H1 (cell line): ENCODE measurements at regions not wholly inside any gene's neighbourhood (a gene's known extent, or its start where the extent isn't known, plus 50 kb on each side); places are given as distances from the start of the nearest gene placed in this dataset.

Experiments
- ASH2L ChIP-seq: fragments of 200-600, 300-600 bp; sonication (generic); IDR thresholded peaks from one replicate; pipeline ENCODE4 v1.7.1; 2017; ENCODE audit warnings: low read length
- EGR1 ChIP-seq: IDR thresholded peaks from 2 replicates; pipeline ENCODE4 v1.6.1; 2011; ENCODE audit warnings: low read depth, low read length, borderline replicate concordance
- EP300 ChIP-seq, 2 experiments: IDR thresholded peaks; 1 replicate in 1 of 2; 2 replicates in 1 of 2; pipeline ENCODE4 v1.6.1; 2011 to 2012; ENCODE audit warnings: low read depth in 2 of 2, low read length in 2 of 2, mild to moderate bottlenecking in 2 of 2, borderline replicate concordance in 1 of 2, inconsistent platforms in 1 of 2, moderate library complexity in 1 of 2
- EZH2 ChIP-seq: fragments of 200-600 bp; sonication (generic); IDR thresholded peaks from 2 replicates; pipeline ENCODE4 v1.7.1; 2012; ENCODE audit warnings: low read depth, mild to moderate bottlenecking, moderate library complexity, low read length, inconsistent platforms; ENCODE audit not compliant: severe bottlenecking
- HDAC2 ChIP-seq, 2 experiments: fragments of 300-600 bp in 1 of 2; sonication (generic) in 1 of 2; IDR thresholded peaks; 2 replicates each; pipeline ENCODE4 v1.6.1; 2011 to 2012; ENCODE audit warnings: low read depth in 2 of 2, low read length in 2 of 2, mild to moderate bottlenecking in 2 of 2, moderate library complexity in 2 of 2, borderline replicate concordance in 1 of 2, inconsistent platforms in 1 of 2
- POLR2AphosphoS5 ChIP-seq: IDR thresholded peaks from 2 replicates; pipeline ENCODE4 v1.6.1; 2011; ENCODE audit warnings: low read depth, low read length
- RAD21 ChIP-seq, 2 experiments: IDR thresholded peaks in 1 of 2; conservative IDR thresholded peaks in 1 of 2; 2 replicates each; pipeline ENCODE4 v1.6.1; 2011; ENCODE audit warnings: low read depth in 2 of 2, low read length in 2 of 2, improper control_type of control experiment in 1 of 2, inconsistent platforms in 1 of 2, mild to moderate bottlenecking in 1 of 2, moderate library complexity in 1 of 2
- RFX5 ChIP-seq: IDR thresholded peaks from 2 replicates; pipeline ENCODE4 v1.6.1; 2011; ENCODE audit warnings: low read depth, low read length, improper control_type of control experiment, borderline replicate concordance
- SAP30 ChIP-seq: fragments of 300-600 bp; sonication (generic); IDR thresholded peaks from 2 replicates; pipeline ENCODE4 v1.7.1; 2012; ENCODE audit warnings: low read length, moderate library complexity, mild to moderate bottlenecking, inconsistent platforms; ENCODE audit not compliant: insufficient read depth, insufficient replicate concordance
- SIN3A ChIP-seq, 2 experiments: IDR thresholded peaks in 1 of 2; conservative IDR thresholded peaks in 1 of 2; 2 replicates each; pipeline ENCODE4 v1.6.1; 2011 to 2012; ENCODE audit warnings: low read length in 2 of 2, improper control_type of control experiment in 1 of 2, low read depth in 1 of 2, mild to moderate bottlenecking in 1 of 2
- SUZ12 ChIP-seq: fragments of 200-600 bp; sonication (generic); IDR thresholded peaks from 2 replicates; pipeline ENCODE4 v1.6.1; 2012; ENCODE audit warnings: mild to moderate bottlenecking, inconsistent platforms, low read length, moderate library complexity, mixed read lengths
- TAF1 ChIP-seq: IDR thresholded peaks from 2 replicates; pipeline ENCODE4 v1.6.1; 2011; ENCODE audit warnings: mild to moderate bottlenecking, low read depth, low read length
- TCF12 ChIP-seq: IDR thresholded peaks from 2 replicates; pipeline ENCODE4 v1.6.1; 2011; ENCODE audit warnings: low read depth, mild to moderate bottlenecking, low read length
- TF ChIP-seq, protein P1 (sequence below), 3 experiments: IDR thresholded peaks; 1 replicate in 2 of 3; 2 replicates in 1 of 3; pipeline versions ENCODE4 v1.5.1 to v1.6.1; 2011; ENCODE audit warnings: low read length in 3 of 3, mild to moderate bottlenecking in 3 of 3, inconsistent platforms in 2 of 3, low read depth in 1 of 3, moderate library complexity in 1 of 3; ENCODE audit not compliant: insufficient read depth in 1 of 3; ENCODE audit errors: control extremely low read depth in 1 of 3

GRCh38 chr7:114294036-114294435 lies 120.6 kb upstream of the FOXP2 start:
- TF ChIP-seq POLR2AphosphoS5 (no peak), SIN3A (conservative IDR thresholded peaks at IDR 0.05 in 1 of 2, IDR thresholded peaks at IDR 0.05 in 1 of 2; ENCODE audit: low read depth in 1 of 2, low read length in 2 of 2) (no peak), ASH2L (no peak), TAF1 (no peak), EZH2 (no peak), TCF12 (no peak), SAP30 (no peak), HDAC2 (IDR thresholded peaks at IDR 0.05; ENCODE audit: borderline replicate concordance in 1 of 2, low read depth in 2 of 2, low read length in 2 of 2) (no peak), RAD21 (IDR thresholded peaks at IDR 0.05 in 1 of 2, conservative IDR thresholded peaks at IDR 0.05 in 1 of 2; ENCODE audit: low read depth in 2 of 2, low read length in 2 of 2) (no peak), EP300 (IDR thresholded peaks at IDR 0.05; ENCODE audit: borderline replicate concordance in 1 of 2, low read depth in 2 of 2, low read length in 2 of 2) (no peak), EGR1 (no peak), RFX5 (no peak), SUZ12 (no peak)
- TF ChIP-seq, protein P1, sequence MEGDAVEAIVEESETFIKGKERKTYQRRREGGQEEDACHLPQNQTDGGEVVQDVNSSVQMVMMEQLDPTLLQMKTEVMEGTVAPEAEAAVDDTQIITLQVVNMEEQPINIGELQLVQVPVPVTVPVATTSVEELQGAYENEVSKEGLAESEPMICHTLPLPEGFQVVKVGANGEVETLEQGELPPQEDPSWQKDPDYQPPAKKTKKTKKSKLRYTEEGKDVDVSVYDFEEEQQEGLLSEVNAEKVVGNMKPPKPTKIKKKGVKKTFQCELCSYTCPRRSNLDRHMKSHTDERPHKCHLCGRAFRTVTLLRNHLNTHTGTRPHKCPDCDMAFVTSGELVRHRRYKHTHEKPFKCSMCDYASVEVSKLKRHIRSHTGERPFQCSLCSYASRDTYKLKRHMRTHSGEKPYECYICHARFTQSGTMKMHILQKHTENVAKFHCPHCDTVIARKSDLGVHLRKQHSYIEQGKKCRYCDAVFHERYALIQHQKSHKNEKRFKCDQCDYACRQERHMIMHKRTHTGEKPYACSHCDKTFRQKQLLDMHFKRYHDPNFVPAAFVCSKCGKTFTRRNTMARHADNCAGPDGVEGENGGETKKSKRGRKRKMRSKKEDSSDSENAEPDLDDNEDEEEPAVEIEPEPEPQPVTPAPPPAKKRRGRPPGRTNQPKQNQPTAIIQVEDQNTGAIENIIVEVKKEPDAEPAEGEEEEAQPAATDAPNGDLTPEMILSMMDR (IDR thresholded peaks at IDR 0.05; ENCODE audit: control extremely low read depth in 1 of 3, insufficient read depth in 1 of 3, low read depth in 1 of 3, low read length in 3 of 3) = no peak
